Stimulated activated CD4-positive, alpha-beta T cell treated with anti-CD3 and anti-CD28 coated beads, Interleukin-1b, Interleukin-23, amount 100 ng/mL, for 24 hours (primary cell): ENCODE measurements at regions not wholly inside any gene's neighbourhood (a gene's known extent, or its start where the extent isn't known, plus 50 kb on each side); places are given as distances from the start of the nearest gene placed in this dataset.

Source experiments
- DNase-seq, 4 experiments: peaks; one replicate each; pipeline ENCODE4 v3.0.0-alpha.2; 2020; ENCODE audit warnings: low read depth in 4 of 4, low spot score in 1 of 4

GRCh38 chr5:2193542-2194235 lies 311.0 kb upstream of the IRX4 start:
- DNase-seq: no peak

GRCh38 chr5:2193142-2193541 lies 310.4 kb upstream of the IRX4 start:
- DNase-seq: no peak

GRCh38 chr5:2192496-2192895 lies 309.8 kb upstream of the IRX4 start:
- DNase-seq: no peak

- DNase-seq: no peak
Measured at GRCh38 chr5:2191972-2192371, 309.2 kb upstream of the IRX4 start.

- DNase-seq: no peak
Measured at GRCh38 chr5:2190549-2190948, 307.8 kb upstream of the IRX4 start.

GRCh38 chr5:2188661-2189060 lies 305.9 kb upstream of the IRX4 start:
- no peak for DNase-seq

GRCh38 chr5:2188137-2188536 lies 305.4 kb upstream of the IRX4 start:
- DNase-seq: no peak

GRCh38 chr5:2187687-2188086 lies 305.0 kb upstream of the IRX4 start:
- DNase-seq: no peak

GRCh38 chr5:2187156-2187555 lies 304.4 kb upstream of the IRX4 start:
- DNase-seq: no peak

- DNase-seq: no peak
Measured at GRCh38 chr5:2186472-2187015, 303.8 kb upstream of the IRX4 start.

- no peak for DNase-seq
Measured at GRCh38 chr5:2185646-2186471, 303.1 kb upstream of the IRX4 start.

GRCh38 chr5:2184563-2185540 lies 302.1 kb upstream of the IRX4 start:
- no peak for DNase-seq

- no peak for DNase-seq
Measured at GRCh38 chr5:2184026-2184366, 301.3 kb upstream of the IRX4 start.

- DNase-seq: no peak
Measured at GRCh38 chr5:2183154-2184025, 300.7 kb upstream of the IRX4 start.

- DNase-seq: no peak
Measured at GRCh38 chr5:2182020-2182419, 299.3 kb upstream of the IRX4 start.

GRCh38 chr5:2181557-2181956 lies 298.8 kb upstream of the IRX4 start:
- no peak for DNase-seq

- DNase-seq: no peak
Measured at GRCh38 chr5:2181149-2181548, 298.4 kb upstream of the IRX4 start.

GRCh38 chr5:2180456-2180855 lies 297.7 kb upstream of the IRX4 start:
- no peak for DNase-seq

GRCh38 chr5:2179861-2180260 lies 297.1 kb upstream of the IRX4 start:
- no peak for DNase-seq

- no peak for DNase-seq
Measured at GRCh38 chr5:2178528-2178927, 295.8 kb upstream of the IRX4 start.
